ENCODE measurements at regions not wholly inside any gene's neighbourhood (a gene's known extent, or its start where the extent isn't known, plus 50 kb on each side); places are given as distances from the start of the nearest gene placed in this dataset.

DNA sequence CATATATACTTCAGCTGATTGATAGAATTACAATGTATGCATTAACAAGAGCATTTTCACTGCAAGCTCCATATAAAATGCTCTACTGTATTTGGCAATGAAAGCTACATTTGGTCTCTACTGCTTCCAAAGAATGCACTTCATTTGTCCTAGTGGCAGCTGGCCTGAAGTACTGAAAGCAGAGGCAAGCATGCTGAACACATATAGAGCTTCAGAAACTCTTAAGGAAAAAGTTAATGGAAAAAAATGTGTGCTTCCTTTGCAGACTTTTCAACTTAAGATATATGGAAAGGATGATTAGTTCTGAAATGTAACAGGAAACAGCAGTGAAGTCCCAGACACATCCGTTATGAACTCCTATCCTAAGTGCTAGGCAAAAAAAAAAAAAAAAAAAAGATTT, 537.1 kb upstream of the POM121L12 start:
- no peak overlapping the region for H3K4me3 ChIP-seq (ENCODE audit: low read depth, poor library complexity, severe bottlenecking)
- WGBS, 2 donors, result 32 to 35% methylated on average over 1 of the region's 1 CpG
- intact Hi-C loops (cut with DNase I; ENCODE audit: low total_unique reads), result no loop called here
- TF ChIP-seq, protein P1, sequence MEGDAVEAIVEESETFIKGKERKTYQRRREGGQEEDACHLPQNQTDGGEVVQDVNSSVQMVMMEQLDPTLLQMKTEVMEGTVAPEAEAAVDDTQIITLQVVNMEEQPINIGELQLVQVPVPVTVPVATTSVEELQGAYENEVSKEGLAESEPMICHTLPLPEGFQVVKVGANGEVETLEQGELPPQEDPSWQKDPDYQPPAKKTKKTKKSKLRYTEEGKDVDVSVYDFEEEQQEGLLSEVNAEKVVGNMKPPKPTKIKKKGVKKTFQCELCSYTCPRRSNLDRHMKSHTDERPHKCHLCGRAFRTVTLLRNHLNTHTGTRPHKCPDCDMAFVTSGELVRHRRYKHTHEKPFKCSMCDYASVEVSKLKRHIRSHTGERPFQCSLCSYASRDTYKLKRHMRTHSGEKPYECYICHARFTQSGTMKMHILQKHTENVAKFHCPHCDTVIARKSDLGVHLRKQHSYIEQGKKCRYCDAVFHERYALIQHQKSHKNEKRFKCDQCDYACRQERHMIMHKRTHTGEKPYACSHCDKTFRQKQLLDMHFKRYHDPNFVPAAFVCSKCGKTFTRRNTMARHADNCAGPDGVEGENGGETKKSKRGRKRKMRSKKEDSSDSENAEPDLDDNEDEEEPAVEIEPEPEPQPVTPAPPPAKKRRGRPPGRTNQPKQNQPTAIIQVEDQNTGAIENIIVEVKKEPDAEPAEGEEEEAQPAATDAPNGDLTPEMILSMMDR (IDR thresholded peaks at IDR 0.05), result no peak
- no peak for TF ChIP-seq POLR2A (IDR thresholded peaks at IDR 0.05)
- DNase-seq (ENCODE audit: low spot score in 2 of 2), result no peak

DNA sequence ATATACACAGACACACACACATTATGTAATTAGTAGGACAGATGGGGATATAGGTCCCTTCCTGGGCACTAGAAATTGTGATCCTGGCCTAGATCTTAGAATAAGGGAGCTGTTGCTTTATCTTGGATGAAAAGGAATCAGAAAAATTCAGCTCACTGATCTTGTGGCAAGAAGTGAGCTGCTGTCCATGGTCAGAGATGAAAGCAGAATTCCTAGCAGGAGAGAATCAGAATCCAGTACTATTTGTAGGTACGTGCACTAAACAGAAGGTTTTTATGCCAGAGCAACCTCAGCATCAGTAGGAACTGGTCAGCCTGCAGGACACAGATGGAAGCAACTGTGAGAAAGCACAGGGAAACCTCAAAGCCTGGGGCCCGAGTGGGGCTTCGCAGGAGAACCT, 549.2 kb upstream of the POM121L12 start:
- 57 to 59% methylated on average over 3 of the region's 3 CpGs for WGBS, 2 donors
- TF ChIP-seq POLR2A (IDR thresholded peaks at IDR 0.05), result no peak
- TF ChIP-seq, protein P1 (IDR thresholded peaks at IDR 0.05), result no peak
- DNase-seq (ENCODE audit: low spot score in 2 of 2), result no peak
- intact Hi-C loops (cut with DNase I; ENCODE audit: low total_unique reads), result no loop called here
- no peak overlapping the region for H3K4me3 ChIP-seq (ENCODE audit: low read depth, poor library complexity, severe bottlenecking)

DNA sequence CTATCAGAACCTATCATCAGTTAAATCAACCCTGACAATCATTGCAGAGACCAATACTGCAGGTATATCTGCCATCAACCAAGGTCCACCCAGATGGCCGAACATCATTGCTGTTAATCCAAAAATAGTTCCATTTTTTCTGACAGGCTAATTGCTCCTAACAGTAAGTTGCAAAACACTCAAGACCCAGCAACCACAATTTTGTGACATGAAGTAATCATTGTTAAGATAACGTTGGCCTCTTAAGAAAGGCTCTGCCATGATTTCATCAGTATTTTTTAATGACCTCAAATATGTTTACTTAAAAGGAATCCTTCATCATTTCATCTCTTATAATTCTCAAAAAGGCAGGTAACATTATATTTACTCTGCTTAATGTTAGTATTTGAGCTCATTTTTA, 553.4 kb upstream of the POM121L12 start:
- WGBS, 2 donors, result 64 to 84% methylated on average over 2 of the region's 2 CpGs
- TF ChIP-seq, protein P1 (IDR thresholded peaks at IDR 0.05), result no peak
- TF ChIP-seq POLR2A (IDR thresholded peaks at IDR 0.05), result no peak
- intact Hi-C loops (cut with DNase I; ENCODE audit: low total_unique reads), result no loop called here
- DNase-seq (ENCODE audit: low spot score in 2 of 2), result no peak
- no peak overlapping the region for H3K4me3 ChIP-seq (ENCODE audit: low read depth, poor library complexity, severe bottlenecking)

DNA sequence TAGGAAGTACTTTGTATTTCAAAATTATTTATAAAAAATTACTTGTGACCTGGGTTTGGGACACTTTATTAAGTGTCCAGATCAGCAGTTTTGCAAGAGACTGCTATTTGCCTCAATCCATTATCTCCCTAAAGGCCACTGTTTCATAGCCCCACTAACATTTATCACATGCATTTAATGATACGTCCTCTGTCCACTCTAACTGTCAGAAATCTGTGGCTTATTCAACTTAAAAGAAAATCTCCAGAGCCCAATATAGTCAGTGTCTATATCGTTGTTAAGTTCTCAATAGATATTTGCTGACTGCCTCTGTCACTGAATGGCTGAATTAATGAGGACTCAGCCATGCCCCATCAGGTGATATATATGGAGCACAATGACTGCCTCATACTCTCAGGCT, 553.9 kb upstream of the POM121L12 start:
- no peak for TF ChIP-seq POLR2A (IDR thresholded peaks at IDR 0.05)
- TF ChIP-seq, protein P1 (IDR thresholded peaks at IDR 0.05), result no peak
- 58% methylated on average over 2 of the region's 2 CpGs for WGBS, 2 donors

DNA sequence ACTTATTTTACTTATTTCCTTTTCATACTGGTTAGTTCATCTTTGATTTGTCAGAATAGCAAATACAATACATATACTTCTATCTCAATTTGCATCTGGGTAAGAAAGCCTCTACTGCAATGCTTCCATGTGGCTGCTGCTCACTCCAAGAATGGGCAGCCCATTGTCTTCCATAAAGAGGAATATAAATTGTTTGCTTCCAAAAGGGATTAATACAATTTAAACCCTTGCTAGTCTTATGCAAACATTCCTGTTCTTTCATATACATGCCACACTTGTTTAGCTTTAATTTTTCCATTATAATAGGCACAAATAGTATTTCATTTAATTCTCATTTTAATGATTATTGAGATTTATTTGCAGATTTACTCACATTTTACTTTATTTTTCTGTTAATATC, 555.4 kb upstream of the POM121L12 start:
- no peak overlapping the region for H3K4me3 ChIP-seq (ENCODE audit: low read depth, poor library complexity, severe bottlenecking)
- no peak for DNase-seq (ENCODE audit: low spot score in 2 of 2)
- TF ChIP-seq, protein P1 (IDR thresholded peaks at IDR 0.05), result no peak
- no peak for TF ChIP-seq POLR2A (IDR thresholded peaks at IDR 0.05)
- intact Hi-C loops (cut with DNase I; ENCODE audit: low total_unique reads), result no loop called here

More for the DNA sequence above, 553.9 kb upstream of the POM121L12 start:
- no peak overlapping the region for H3K4me3 ChIP-seq (ENCODE audit: low read depth, poor library complexity, severe bottlenecking)
- intact Hi-C loops (cut with DNase I; ENCODE audit: low total_unique reads), result no loop called here
- no peak for DNase-seq (ENCODE audit: low spot score in 2 of 2)

DNA sequence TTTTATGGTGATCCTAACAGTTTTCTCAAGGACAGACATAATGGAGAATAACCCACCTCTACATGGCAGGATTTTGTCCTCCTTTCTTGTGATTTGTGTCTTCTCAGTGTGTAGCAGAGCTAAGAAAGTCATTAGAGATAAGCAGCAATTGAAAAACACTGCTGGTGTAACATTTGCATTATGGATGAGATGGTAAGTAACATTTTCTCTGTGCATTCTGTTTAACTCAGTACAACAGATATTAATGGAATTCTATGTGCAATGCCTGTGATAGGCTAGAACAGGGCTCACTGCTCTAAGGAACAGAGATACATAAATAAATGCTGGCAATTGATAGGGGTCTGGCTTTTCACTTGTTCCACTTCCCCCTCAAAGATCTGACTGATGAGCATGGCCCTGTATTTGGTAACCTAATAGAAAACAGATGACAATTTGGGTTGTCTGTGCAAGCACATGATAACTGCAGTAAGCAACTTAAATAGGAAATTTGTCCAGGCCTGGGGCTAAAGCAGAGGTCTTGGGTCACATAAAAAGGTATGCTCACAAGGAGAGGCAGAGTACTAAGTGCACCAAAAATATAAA, 560.3 kb upstream of the POM121L12 start:
- intact Hi-C loops (cut with DNase I; ENCODE audit: low total_unique reads), result no loop called here
- TF ChIP-seq, protein P1 (IDR thresholded peaks at IDR 0.05), result no peak
- TF ChIP-seq POLR2A (IDR thresholded peaks at IDR 0.05), result no peak
- no peak for DNase-seq (ENCODE audit: low spot score in 2 of 2)
- H3K4me3 ChIP-seq (ENCODE audit: low read depth, poor library complexity, severe bottlenecking), result no peak overlapping the region

Measured in lower leg skin (tissue), 4 donors.